ENCODE measurements at regions not wholly inside any gene's neighbourhood (a gene's known extent, or its start where the extent isn't known, plus 50 kb on each side); places are given as distances from the start of the nearest gene placed in this dataset.

DNA sequence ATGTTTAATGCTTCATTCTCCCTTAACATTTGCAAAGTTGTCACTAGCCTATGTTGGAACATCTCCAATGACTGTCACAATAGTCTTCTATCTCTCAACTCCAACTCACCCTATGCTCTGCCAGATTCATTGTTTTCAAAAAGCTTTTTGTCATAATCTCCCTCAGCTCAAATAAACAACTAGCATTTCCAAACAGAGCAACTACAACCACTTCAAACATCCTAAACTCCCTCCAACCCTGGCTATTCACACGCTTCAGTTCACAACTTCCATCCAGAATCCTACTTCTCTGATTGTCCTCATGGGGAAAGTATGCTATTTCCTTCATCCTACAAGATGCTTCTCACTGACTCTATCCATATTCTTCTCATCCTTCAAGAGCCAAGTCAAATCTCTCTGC, 139.2 kb upstream of the VRK2 start:
- intact Hi-C loops (cut with micrococcal nuclease): loop anchor here (5.0 kb wide), 3 partner anchors 150 to 1120 kb away; no protein-coding TSS in a partner anchor

DNA sequence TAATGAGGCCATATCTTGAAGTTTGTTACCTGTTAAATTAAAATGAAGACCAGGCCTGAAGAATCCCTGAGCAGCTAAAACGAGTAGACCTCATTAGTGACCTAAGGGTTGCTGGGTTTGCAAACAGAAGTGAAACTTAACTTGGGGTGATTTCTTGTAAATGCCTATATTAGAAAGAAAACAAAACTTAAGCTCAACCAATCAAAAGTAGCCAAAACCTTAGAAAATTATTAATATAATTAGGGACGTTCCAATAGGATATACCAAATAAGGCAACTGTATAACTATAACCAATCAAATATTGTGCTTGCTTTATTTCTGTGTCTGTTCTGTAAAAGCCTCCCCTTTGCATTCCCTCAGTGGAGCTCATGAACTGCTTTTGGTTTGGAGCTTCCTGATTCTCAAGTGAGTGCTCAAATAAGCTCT, 137.9 kb upstream of the VRK2 start:
- intact Hi-C loops (cut with micrococcal nuclease): loop anchor here (5.0 kb wide), 3 partner anchors 151 to 1119 kb away; no protein-coding TSS in a partner anchor

GRCh38 chr2:57918126-57918525, 128.5 kb upstream of the VRK2 start:
- intact Hi-C loops (cut with micrococcal nuclease): no loop called here

DNA sequence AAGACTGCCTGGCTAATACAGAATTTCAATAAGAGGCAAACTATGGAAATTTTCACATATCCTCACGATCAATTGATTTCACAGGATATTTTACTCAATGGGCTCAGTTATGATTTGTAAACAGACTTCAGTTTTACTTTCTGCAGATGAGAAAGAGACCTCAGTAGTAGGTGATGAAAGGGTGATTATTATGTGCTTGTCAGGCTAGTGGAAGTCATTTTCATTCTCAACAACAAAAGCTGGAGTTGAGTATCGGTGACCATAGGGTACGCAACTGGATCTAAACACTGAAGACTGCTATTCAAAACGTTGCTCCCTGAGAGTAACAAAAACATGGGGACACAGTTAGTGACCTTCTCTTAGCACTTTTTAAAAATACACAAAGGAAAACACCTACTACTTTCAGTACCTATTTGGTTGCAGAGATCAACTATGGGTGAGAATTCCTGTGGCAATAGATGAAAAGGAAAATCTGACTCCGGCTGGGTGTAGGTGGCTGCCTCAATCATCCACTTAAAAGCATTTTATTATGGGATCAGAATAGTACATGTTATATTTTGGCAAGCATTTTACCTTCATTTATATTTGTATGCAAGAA, 126.2 kb upstream of the VRK2 start:
- intact Hi-C loops (cut with micrococcal nuclease): no loop called here

- intact Hi-C loops (cut with micrococcal nuclease): no loop called here
These were observed 111.9 kb upstream of the VRK2 start for GRCh38 chr2:57934659-57935058.

- intact Hi-C loops (cut with micrococcal nuclease): no loop called here
These were observed 110.4 kb upstream of the VRK2 start for GRCh38 chr2:57936216-57936615.

GRCh38 chr2:57937456-57937855, 109.2 kb upstream of the VRK2 start:
- intact Hi-C loops (cut with micrococcal nuclease): no loop called here

- intact Hi-C loops (cut with micrococcal nuclease): no loop called here
These were observed 104.8 kb upstream of the VRK2 start for GRCh38 chr2:57941816-57942215.

GRCh38 chr2:57943315-57943714, 103.3 kb upstream of the VRK2 start:
- intact Hi-C loops (cut with micrococcal nuclease): no loop called here

- intact Hi-C loops (cut with micrococcal nuclease): no loop called here
These were observed 99.2 kb upstream of the VRK2 start for GRCh38 chr2:57947398-57947797.

- intact Hi-C loops (cut with micrococcal nuclease): no loop called here
These were observed 92.6 kb upstream of the VRK2 start for GRCh38 chr2:57954020-57954419.

DNA sequence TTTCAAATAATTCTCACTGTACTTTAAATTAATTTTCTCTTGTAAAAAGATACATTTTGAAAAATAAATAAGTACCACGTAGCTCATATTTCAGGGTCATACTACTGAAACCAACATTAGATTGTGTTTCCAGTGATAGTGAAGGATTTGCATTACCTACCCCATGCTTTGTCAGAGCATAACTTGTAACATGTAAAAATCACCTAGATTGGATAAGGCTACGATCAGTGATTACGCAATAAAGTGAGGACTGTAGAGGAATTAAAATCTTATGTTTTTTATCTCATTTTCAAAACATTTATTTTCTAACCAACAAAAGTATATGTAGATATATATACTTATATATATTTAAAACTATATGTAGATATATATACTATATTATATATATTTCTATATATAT, 89.4 kb upstream of the VRK2 start:
- intact Hi-C loops (cut with micrococcal nuclease): no loop called here

DNA sequence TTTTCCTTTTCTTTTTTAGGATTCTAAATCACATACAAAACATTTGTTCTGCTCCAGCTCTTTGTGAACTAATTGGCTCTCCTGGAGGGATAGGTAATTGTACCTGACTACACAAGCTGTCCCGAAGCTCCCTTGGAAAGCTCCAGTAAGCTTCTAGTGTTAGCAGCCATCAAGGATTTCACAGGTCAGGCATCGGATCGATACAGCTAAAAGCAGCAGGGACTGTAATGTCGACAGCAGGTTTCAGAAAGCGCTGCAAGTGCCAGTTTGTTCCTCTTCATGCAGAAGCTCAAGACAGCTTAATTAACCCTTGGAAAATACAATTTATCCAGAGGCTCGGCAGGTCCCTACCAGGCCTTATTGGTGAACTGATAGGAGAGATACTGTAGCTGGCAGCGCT, 87.2 kb upstream of the VRK2 start:
- intact Hi-C loops (cut with micrococcal nuclease): no loop called here

DNA sequence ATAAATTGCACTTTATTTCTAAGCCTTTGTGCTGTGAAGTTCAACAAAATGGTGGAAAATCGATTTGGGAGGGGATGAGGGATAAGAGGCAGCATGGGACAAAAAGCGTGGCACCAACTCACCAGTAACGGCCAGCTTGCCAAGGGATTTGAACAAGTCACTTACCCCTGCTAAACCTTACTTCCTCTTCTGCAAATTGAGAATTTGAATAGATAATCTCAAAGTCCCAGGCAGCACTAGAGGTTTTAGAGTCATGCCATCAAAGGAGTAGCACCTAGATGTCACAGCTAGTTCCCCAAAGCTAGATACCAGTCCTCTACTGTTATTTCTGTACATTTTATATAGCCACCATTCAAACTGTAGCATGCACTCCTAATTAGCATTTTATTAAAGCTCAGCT, 83.7 kb upstream of the VRK2 start:
- intact Hi-C loops (cut with micrococcal nuclease): no loop called here

- intact Hi-C loops (cut with micrococcal nuclease): no loop called here
These were observed 81.4 kb upstream of the VRK2 start for GRCh38 chr2:57965219-57965618.

DNA sequence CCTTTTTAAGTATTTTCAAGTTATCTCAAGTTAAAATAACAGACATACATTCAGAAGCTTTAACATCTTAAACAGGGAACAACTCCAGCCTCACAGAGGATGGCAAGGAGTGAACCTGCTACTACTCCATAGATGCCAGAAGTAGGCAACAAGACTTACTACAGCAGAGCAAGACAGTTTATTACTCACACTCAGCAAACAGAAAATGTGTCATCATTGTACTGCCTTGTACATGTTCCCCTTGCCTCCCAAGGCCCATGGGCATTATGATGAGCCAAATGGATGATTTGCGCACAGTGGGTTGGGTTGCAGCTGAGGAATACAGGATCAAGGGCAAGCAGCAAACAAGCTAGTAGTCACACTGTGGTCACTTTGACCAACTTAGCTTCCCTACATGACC, 80.6 kb upstream of the VRK2 start:
- intact Hi-C loops (cut with micrococcal nuclease): no loop called here

GRCh38 chr2:57973621-57974186, 72.9 kb upstream of the VRK2 start:
- intact Hi-C loops (cut with micrococcal nuclease): no loop called here

GRCh38 chr2:57979158-57979557, 67.4 kb upstream of the VRK2 start:
- intact Hi-C loops (cut with micrococcal nuclease): no loop called here

- intact Hi-C loops (cut with micrococcal nuclease): no loop called here
These were observed 65.4 kb upstream of the VRK2 start for GRCh38 chr2:57981083-57981768.

DNA sequence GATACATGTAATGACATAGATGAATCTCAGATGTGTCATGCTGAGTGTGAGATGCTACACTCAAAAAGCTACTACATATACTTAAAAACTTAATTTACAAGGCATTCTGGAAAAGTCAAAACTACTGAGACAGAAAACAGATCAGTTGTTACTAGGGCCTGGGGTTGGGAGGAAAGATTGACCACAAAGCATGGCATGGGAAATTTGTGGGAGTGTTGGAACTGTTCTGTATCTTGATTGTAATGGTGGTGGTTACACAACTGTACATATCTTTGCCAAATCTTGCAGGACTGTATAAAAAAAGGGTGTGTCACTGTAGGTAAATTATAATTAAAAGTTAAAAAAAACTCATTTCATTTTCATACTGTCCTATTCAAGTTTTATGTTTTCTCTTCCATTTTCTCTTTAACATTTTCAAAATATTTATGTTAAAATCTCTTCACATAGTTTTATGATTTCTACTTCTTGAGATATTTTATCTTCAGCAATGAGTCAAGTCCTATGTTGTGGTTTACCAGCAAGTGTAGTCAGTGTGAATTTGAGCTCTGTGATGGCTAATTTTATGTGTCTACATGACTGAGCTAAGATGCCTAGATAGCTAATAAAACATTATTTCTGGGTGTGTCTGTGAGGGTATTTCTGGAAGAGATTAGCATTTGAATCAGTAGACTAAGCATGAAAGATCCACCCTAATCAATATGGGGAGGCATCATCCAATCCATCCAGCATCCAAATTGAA, 58.6 kb upstream of the VRK2 start:
- intact Hi-C loops (cut with micrococcal nuclease): no loop called here

- intact Hi-C loops (cut with micrococcal nuclease): no loop called here
These were observed 56.4 kb upstream of the VRK2 start for GRCh38 chr2:57990118-57990725.
